ENCODE measurements at regions not wholly inside any gene's neighbourhood (a gene's known extent, or its start where the extent isn't known, plus 50 kb on each side); places are given as distances from the start of the nearest gene placed in this dataset.

DNA sequence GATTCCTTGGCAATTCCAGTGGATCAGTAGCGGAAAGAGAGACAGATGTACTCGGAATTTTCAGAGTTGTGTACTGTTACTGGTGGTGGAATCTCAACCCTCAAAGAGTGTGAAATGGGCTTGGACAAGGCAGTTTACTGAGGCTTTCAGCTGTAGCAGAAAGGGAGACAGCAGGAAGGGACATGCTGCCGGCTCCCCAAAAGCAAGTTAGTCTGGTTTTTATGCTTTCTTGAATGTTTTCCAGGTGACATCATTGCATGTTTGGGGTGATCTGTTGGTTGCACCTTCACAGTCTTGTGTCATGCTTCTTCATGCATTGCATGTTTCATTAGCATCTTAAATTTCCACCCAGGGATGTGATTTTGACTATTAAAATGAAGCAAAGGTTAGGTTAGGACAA lies 1282.2 kb downstream of the ADGRL3 start:
- H3K27ac ChIP-seq: no peak overlapping the region
- no peak overlapping the region for H3K4me3 ChIP-seq
- TF ChIP-seq, protein P1, sequence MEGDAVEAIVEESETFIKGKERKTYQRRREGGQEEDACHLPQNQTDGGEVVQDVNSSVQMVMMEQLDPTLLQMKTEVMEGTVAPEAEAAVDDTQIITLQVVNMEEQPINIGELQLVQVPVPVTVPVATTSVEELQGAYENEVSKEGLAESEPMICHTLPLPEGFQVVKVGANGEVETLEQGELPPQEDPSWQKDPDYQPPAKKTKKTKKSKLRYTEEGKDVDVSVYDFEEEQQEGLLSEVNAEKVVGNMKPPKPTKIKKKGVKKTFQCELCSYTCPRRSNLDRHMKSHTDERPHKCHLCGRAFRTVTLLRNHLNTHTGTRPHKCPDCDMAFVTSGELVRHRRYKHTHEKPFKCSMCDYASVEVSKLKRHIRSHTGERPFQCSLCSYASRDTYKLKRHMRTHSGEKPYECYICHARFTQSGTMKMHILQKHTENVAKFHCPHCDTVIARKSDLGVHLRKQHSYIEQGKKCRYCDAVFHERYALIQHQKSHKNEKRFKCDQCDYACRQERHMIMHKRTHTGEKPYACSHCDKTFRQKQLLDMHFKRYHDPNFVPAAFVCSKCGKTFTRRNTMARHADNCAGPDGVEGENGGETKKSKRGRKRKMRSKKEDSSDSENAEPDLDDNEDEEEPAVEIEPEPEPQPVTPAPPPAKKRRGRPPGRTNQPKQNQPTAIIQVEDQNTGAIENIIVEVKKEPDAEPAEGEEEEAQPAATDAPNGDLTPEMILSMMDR (IDR thresholded peaks at IDR 0.05): no peak
- no peak for DNase-seq (ENCODE audit: low spot score)

DNA sequence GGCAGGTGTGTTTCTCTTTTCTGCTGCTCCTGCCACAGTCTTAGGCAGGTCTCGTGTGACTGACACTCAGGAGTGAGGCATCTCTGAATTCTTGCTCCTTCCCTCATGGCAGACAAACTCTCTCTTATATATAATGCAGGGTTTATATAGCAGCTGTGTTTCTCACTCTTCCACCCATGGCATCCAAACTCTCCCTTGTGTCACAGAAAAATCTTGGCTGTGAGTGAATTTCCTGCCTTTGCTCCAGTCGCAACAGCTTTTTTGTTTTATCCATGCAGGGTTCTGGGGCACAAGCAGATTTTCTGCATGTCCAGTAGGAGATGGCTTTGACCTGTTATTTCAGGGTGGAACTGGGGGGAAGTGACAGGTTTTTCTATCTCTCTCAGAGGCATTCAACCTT lies 1275.5 kb downstream of the ADGRL3 start:
- TF ChIP-seq, protein P1 (IDR thresholded peaks at IDR 0.05): no peak
- Histone ChIP-seq H3K27ac (no peak overlapping the region), H3K4me3 (no peak overlapping the region)
- no peak for DNase-seq (ENCODE audit: low spot score)

DNA sequence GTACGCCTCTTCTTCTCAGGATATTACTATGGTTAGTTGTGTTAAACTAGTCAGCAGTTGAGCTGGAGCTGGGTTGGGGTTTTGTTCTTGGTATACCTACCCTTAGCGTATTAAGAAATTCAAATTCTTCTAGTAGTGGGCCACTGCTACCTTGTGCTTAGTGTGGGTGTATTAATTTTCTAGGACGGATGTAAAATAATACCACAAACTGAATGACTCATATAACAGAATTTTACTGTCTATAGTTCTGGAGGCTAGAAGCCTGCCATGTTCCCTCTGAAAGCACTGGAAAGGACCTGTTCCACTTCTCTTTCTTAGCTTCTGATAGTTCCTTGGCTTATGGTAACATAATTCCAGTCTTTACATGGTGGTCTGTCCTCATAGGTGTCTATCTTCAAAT lies 1274.7 kb downstream of the ADGRL3 start:
- TF ChIP-seq, protein P1 (IDR thresholded peaks at IDR 0.05): no peak
- Histone ChIP-seq H3K27ac (no peak overlapping the region), H3K4me3 (no peak overlapping the region)
- no peak for DNase-seq (ENCODE audit: low spot score)

DNA sequence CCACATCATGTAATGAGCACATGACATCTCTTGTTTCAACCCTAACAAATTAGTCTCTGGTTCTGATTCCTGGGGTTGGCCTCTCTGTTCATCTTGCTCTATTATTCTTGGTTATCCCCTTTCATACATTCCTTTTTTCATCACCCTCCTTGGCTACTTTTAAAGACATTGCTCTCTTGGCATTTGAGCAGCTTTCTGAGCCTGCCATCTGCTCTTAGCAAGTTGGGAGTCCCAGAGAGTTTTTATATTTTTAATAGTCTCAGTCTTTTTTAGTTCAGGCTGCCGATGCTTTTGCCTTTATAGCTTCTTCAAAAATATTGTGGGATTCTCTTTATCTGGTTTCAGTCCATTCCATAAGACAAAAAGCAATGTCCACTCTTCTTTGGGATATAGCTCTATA lies 1270.9 kb downstream of the ADGRL3 start:
- Histone ChIP-seq H3K4me3 (no peak overlapping the region), H3K27ac (no peak overlapping the region)
- TF ChIP-seq, protein P1 (IDR thresholded peaks at IDR 0.05): no peak
- DNase-seq (ENCODE audit: low spot score): no peak

DNA sequence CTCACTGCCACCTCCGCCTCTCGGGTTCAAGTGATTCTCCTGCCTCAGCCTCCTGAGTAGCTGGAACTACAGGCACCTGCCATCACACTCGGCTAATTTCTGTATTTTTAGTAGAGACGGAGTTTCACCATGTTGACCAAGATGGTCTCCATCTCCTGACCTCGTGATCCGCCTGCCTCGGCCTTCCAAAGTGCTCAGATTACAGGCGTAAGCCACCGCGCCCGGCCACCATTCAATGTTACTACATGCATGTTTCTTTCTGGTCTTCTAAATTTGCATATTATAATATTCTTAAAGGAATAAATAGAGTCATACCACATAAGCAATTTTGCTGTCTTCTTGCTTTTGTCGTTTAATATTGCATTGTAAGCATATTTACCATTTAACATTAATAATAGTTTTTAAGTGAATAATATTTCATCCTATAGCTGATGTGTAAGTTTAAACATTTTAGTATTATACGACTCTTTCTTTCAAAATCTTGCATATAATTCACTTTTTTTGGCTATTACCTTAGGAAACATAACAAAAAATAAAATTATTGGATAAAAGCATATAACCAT lies 1270.4 kb downstream of the ADGRL3 start:
- no peak for DNase-seq (ENCODE audit: low spot score)
- Histone ChIP-seq H3K27ac (no peak overlapping the region), H3K4me3 (no peak overlapping the region)
- TF ChIP-seq, protein P1 (IDR thresholded peaks at IDR 0.05): no peak

DNA sequence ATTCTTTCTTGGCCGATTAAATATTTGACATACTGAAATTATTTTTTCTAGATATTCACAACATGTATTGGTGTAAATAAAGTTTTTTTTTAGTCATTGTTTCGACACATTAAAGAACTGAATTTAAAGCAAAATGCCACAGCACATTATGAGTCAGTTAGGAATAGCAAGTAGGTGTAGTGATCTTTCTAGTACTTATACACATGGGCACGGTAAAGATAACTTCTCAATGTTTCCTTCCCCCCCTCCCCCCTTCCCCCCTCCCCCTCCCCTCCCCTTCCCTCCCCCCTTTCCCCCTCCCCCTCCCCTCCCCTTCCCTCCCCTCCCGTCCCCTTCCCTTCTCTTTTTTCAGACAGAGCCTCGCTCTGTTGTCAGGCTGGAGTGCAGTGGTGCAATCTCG lies 1269.9 kb downstream of the ADGRL3 start:
- TF ChIP-seq, protein P1 (IDR thresholded peaks at IDR 0.05): no peak

DNA sequence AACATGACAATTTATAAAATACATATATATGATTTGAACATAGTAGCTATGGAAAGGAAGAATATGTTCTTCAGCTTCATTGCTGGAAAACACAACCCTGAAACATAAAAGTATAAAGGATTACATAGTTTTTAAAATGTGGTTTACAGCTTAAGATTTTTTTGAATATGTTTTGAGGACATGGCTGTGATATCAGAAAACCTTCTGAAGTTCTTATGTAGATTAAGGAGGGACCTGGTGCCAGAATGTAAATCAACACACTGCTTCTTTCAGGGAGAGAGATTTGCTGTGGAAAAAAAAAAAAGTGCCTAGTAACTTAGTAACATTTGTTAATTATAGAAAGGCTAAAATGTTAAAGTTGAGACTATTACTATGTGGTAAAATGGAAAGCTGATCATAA lies 1261.8 kb downstream of the ADGRL3 start:
- H3K27ac ChIP-seq: no peak overlapping the region
- TF ChIP-seq, protein P1 (IDR thresholded peaks at IDR 0.05): no peak
- DNase-seq (ENCODE audit: low spot score): no peak
- no peak overlapping the region for H3K4me3 ChIP-seq

More for the DNA sequence above, 1269.9 kb downstream of the ADGRL3 start:
- Histone ChIP-seq H3K4me3 (no peak overlapping the region), H3K27ac (no peak overlapping the region)
- DNase-seq (ENCODE audit: low spot score): no peak
